ENCODE measurements at regions not wholly inside any gene's neighbourhood (a gene's known extent, or its start where the extent isn't known, plus 50 kb on each side); places are given as distances from the start of the nearest gene placed in this dataset.

GRCh38 chr3:96201463-96201862 is 612.9 kb upstream of the EPHA6 start:
- ChIA-PET CTCF (no interaction called here), POLR2A (no interaction called here)
- H3K4me2 ChIP-seq (ENCODE audit: insufficient read depth, low read length) = no peak overlapping the region
- BruUV-seq (replicated peaks) = no TSS peak
- H3K9me3 ChIP-seq (replicated peaks; ENCODE audit: control insufficient read depth, insufficient read depth, low read length) = no peaks in the 10 kb centered on the region
- no peak overlapping the region for H3K9ac ChIP-seq (replicated peaks; ENCODE audit: extremely low read depth, insufficient read depth, low read length)
- no peaks in the 10 kb centered on the region for H4K20me1 ChIP-seq (replicated peaks; ENCODE audit: control insufficient read depth, extremely low read depth, insufficient read depth, low read length)
- H3K27me3 ChIP-seq (ENCODE audit: control insufficient read depth in 2 of 2, insufficient read depth in 2 of 2, low read length in 2 of 2) = no peaks in the 10 kb centered on the region
- TF ChIP-seq POLR2A (IDR thresholded peaks at IDR 0.05; ENCODE audit: low read depth, low read length) (no peak), JUN (IDR thresholded peaks at IDR 0.05; ENCODE audit: borderline replicate concordance, insufficient read depth, insufficient read length, low read depth) (no peak), POLR2AphosphoS5 (IDR thresholded peaks at IDR 0.05; ENCODE audit: insufficient read depth, low read depth, low read length) (no peak), CTCF (IDR thresholded peaks at IDR 0.05; ENCODE audit: extremely low read depth in 1 of 2, insufficient read depth in 1 of 2, low read depth in 1 of 2, low read length in 2 of 2) (no peak), GATA2 (IDR thresholded peaks at IDR 0.05; ENCODE audit: insufficient read depth, insufficient read length, low read depth, low read length) (no peak), MAX (IDR thresholded peaks at IDR 0.05; ENCODE audit: insufficient read depth, insufficient read length) (no peak), EZH2 (IDR thresholded peaks at IDR 0.05; ENCODE audit: borderline replicate concordance, low read depth, low read length, severe bottlenecking) (no peak), FOS (IDR thresholded peaks at IDR 0.05; ENCODE audit: borderline replicate concordance, insufficient read depth, low read length) (no peak), MYC (IDR thresholded peaks at IDR 0.05; ENCODE audit: low read depth, low read length) (no peak)
- DNase-seq (ENCODE audit: low read depth, low spot score) (no peak), FAIRE-seq (no peak)
- H3K9me1 ChIP-seq (replicated peaks; ENCODE audit: control insufficient read depth, extremely low read depth, insufficient read depth, low read length) = no peaks in the 10 kb centered on the region
- no peaks in the 10 kb centered on the region for H3K4me1 ChIP-seq (ENCODE audit: control insufficient read depth, extremely low read depth, insufficient read depth, low read length)
- no peaks in the 10 kb centered on the region for H3K36me3 ChIP-seq (ENCODE audit: control insufficient read depth in 2 of 2, extremely low read depth in 1 of 2, insufficient read depth in 2 of 2, low read length in 2 of 2)
- no peaks in the 10 kb centered on the region for H3K79me2 ChIP-seq (ENCODE audit: control insufficient read depth, insufficient read depth, low read length)
- no peak overlapping the region for H3K4me3 ChIP-seq (replicated peaks in 1 of 3; ENCODE audit: insufficient read depth in 1 of 3, low read depth in 1 of 3, low read length in 3 of 3)
- dilution Hi-C loops (cut with MboI; ENCODE audit: extremely low pct_ligation_motif_present, low sequenced_read_pairs) = no loop called here
- no peak overlapping the region for H2AFZ ChIP-seq (ENCODE audit: low read depth, low read length)
- intact Hi-C loops (cut with micrococcal nuclease) = no loop called here
- no peak overlapping the region for H3K27ac ChIP-seq (ENCODE audit: insufficient read depth, low read depth, low read length)

Measured in endothelial cell of umbilical vein (primary cell).